Loucy (cell line): ENCODE measurements at regions not wholly inside any gene's neighbourhood (a gene's known extent, or its start where the extent isn't known, plus 50 kb on each side); places are given as distances from the start of the nearest gene placed in this dataset.

Experiments
- H2AFZ ChIP-seq: fragments of 200-600 bp; sonication (generic); 2 replicates; pipeline ENCODE4 v1.6.0; 2016; ENCODE audit warnings: antibody characterized with exemption, mild to moderate bottlenecking, low read length, moderate library complexity
- H3F3A ChIP-seq: fragments of 200-600 bp; 2 replicates; pipeline ENCODE4 v1.6.0; 2016; ENCODE audit warnings: antibody characterized with exemption, low read depth, mild to moderate bottlenecking
- H3K27me3 ChIP-seq: fragments of 200-600 bp; sonication (generic); 2 replicates; pipeline ENCODE4 v1.6.1; 2014; ENCODE audit warnings: low read length, mild to moderate bottlenecking; ENCODE audit not compliant: insufficient read depth, poor library complexity, severe bottlenecking
- H3K36me3 ChIP-seq: fragments of 200-600 bp; sonication (generic); 2 replicates; pipeline ENCODE4 v1.6.1; 2016; ENCODE audit warnings: low read length; ENCODE audit not compliant: insufficient read depth
- H3K4me1 ChIP-seq: fragments of 200-600 bp; sonication (generic); 2 replicates; pipeline ENCODE4 v1.5.1; 2014; ENCODE audit warnings: low read length, mild to moderate bottlenecking; ENCODE audit not compliant: insufficient read depth, poor library complexity, severe bottlenecking
- H3K4me2 ChIP-seq: fragments of 200-600 bp; sonication (generic); 2 replicates; pipeline ENCODE4 v1.6.0; 2014; ENCODE audit warnings: antibody characterized with exemption, low read length, low read depth, mild to moderate bottlenecking; ENCODE audit not compliant: poor library complexity, severe bottlenecking
- H3K4me3 ChIP-seq: fragments of 200-600 bp; sonication (generic); 2 replicates; pipeline ENCODE4 v1.5.1; 2014; ENCODE audit warnings: low read length, mild to moderate bottlenecking, mixed read lengths; ENCODE audit not compliant: poor library complexity, severe bottlenecking
- H3K79me2 ChIP-seq: fragments of 200-600 bp; sonication (generic); 2 replicates; pipeline ENCODE4 v1.6.1; 2014; ENCODE audit warnings: low read length; ENCODE audit not compliant: insufficient read depth
- H3K9ac ChIP-seq: fragments of 200-600 bp; sonication (generic); 2 replicates; pipeline ENCODE4 v1.6.0; 2014; ENCODE audit warnings: mild to moderate bottlenecking, low read depth, low read length, moderate library complexity; ENCODE audit not compliant: poor library complexity, severe bottlenecking
- H3K9me2 ChIP-seq: fragments of 200-600 bp; sonication (generic); replicated peaks from 2 replicates; pipeline ENCODE4 v1.6.1; 2016; ENCODE audit warnings: low read depth, low read length, mixed read lengths
- H3K9me3 ChIP-seq: fragments of 200-600 bp; sonication (generic); 2 replicates; pipeline ENCODE4 v1.6.1; 2014; ENCODE audit warnings: mild to moderate bottlenecking, antibody characterized with exemption, low read length, low read depth; ENCODE audit not compliant: insufficient read depth
- H4K20me1 ChIP-seq: fragments of 200-600 bp; sonication (generic); 2 replicates; pipeline ENCODE4 v1.6.0; 2014; ENCODE audit warnings: antibody characterized with exemption, low read length, mild to moderate bottlenecking; ENCODE audit not compliant: insufficient read depth, poor library complexity, severe bottlenecking
- EZH2phosphoT487 ChIP-seq: fragments of 200-600 bp; IDR thresholded peaks from 2 replicates; pipeline ENCODE4 v1.6.1; 2018; ENCODE audit warnings: antibody characterized with exemption, mild to moderate bottlenecking, moderate library complexity, borderline replicate concordance
- TF ChIP-seq, protein P1 (sequence below): fragments of 200-600 bp; sonication (generic); conservative IDR thresholded peaks from 2 replicates; pipeline ENCODE4 v1.5.1; 2014; ENCODE audit warnings: mild to moderate bottlenecking, antibody characterized with exemption, low read length

DNA sequence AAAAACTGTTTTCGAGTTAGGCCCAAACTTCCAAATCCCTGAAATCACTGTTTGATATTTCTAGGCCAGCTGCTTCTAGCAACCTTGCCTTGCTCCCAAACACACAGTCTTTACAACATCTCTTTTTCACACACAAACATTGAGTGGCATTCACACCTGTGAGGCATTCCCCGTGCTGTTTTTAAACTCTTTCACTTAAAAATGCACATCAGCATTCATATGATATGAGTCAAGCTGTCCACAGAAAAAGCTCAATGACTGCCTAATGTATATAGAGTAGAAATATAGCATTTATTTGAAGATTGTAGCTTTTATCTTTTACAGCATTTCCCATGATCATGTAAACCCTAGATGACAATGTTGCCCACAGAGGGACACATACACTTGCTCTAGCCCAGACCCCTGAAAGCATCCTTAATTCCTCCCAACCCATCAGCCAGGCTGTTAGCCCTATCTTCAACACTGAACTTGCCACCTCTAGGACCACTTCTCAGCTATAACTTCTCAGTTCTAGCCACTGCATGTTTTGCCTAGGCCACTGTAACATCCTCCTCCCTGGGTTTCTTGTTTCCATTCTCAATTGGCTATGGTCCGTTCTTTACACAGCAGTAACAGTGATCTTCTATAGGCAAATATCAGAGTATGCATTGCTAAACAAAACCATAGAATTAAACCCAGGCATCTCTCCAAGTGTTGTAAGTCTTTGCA, 782.6 kb downstream of the DIPK2A start:
- Histone ChIP-seq H4K20me1 (no peaks in the 10 kb centered on the region), H3K27me3 (no peaks in the 10 kb centered on the region), H3K4me2 (no peak overlapping the region), H3K9me2 (no peaks in the 10 kb centered on the region), H3K4me1 (no peaks in the 10 kb centered on the region), H2AFZ (no peak overlapping the region), H3K4me3 (no peak overlapping the region), H3F3A (no peaks in the 10 kb centered on the region), H3K79me2 (no peaks in the 10 kb centered on the region), H3K9ac (no peak overlapping the region), H3K36me3 (no peaks in the 10 kb centered on the region), H3K9me3 (no peaks in the 10 kb centered on the region)
- TF ChIP-seq EZH2phosphoT487 = no peak
- TF ChIP-seq, protein P1, sequence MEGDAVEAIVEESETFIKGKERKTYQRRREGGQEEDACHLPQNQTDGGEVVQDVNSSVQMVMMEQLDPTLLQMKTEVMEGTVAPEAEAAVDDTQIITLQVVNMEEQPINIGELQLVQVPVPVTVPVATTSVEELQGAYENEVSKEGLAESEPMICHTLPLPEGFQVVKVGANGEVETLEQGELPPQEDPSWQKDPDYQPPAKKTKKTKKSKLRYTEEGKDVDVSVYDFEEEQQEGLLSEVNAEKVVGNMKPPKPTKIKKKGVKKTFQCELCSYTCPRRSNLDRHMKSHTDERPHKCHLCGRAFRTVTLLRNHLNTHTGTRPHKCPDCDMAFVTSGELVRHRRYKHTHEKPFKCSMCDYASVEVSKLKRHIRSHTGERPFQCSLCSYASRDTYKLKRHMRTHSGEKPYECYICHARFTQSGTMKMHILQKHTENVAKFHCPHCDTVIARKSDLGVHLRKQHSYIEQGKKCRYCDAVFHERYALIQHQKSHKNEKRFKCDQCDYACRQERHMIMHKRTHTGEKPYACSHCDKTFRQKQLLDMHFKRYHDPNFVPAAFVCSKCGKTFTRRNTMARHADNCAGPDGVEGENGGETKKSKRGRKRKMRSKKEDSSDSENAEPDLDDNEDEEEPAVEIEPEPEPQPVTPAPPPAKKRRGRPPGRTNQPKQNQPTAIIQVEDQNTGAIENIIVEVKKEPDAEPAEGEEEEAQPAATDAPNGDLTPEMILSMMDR = no peak

DNA sequence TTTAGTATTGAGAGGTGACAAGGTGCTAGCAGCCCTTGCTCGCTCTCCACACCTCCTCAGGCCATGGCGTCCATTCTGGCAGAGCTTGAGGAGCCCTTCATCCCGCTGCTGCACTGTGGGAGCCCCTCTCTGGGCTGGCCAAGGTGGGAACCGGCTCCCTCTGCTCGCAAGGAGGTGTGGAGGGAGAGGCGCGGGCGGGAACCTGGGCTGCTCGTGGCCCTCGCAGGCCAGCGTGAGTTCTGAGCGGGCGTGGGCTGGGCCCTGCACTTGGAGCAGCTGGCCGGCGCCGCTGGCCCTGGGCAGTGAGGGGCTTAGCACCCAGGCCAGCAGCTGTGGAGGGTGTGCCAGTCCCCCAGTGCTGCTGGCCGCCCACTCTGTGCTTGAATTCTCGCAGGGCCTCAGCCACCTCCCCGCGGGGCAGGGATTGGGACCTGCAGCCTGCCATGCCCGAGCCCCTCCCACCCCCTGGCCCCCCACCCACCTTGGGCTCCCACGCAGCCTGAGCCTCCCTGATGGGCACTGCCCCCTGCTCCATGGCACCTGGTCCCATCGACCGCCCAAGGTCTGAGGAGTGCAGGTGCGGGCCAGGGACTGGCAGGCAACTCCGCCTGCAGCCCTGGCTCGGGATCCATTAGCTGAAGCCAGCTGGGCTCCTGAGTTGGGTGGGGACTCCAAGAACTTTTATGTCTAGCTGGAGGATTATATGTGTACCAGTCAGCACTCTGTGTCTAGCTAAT, 785.2 kb downstream of the DIPK2A start:
- H3K4me3 ChIP-seq = no peak overlapping the region
- no peak overlapping the region for H3K9ac ChIP-seq
- H3K9me3 ChIP-seq = no peaks in the 10 kb centered on the region
- no peaks in the 10 kb centered on the region for H3K79me2 ChIP-seq
- no peaks in the 10 kb centered on the region for H4K20me1 ChIP-seq
- H3K4me1 ChIP-seq = no peaks in the 10 kb centered on the region
- no peaks in the 10 kb centered on the region for H3K27me3 ChIP-seq
- no peaks in the 10 kb centered on the region for H3F3A ChIP-seq
- H2AFZ ChIP-seq = no peak overlapping the region
- H3K36me3 ChIP-seq = no peaks in the 10 kb centered on the region
- TF ChIP-seq EZH2phosphoT487 = no peak
- no peak overlapping the region for H3K4me2 ChIP-seq
- no peaks in the 10 kb centered on the region for H3K9me2 ChIP-seq

- Histone ChIP-seq H3K9ac (no peak overlapping the region), H3K9me3 (no peaks in the 10 kb centered on the region), H3K4me3 (no peak overlapping the region), H3K36me3 (no peaks in the 10 kb centered on the region), H3K4me2 (no peak overlapping the region), H3K4me1 (no peaks in the 10 kb centered on the region), H3K27me3 (no peaks in the 10 kb centered on the region), H3F3A (no peaks in the 10 kb centered on the region), H4K20me1 (no peaks in the 10 kb centered on the region), H3K79me2 (no peaks in the 10 kb centered on the region), H3K9me2 (no peaks in the 10 kb centered on the region), H2AFZ (no peak overlapping the region)
- no peak for TF ChIP-seq EZH2phosphoT487
- TF ChIP-seq, protein P1 = no peak
Measured at GRCh38 chr3:144760831-144761230, 789.2 kb downstream of the DIPK2A start.
